ENCODE measurements at regions not wholly inside any gene's neighbourhood (a gene's known extent, or its start where the extent isn't known, plus 50 kb on each side); places are given as distances from the start of the nearest gene placed in this dataset.
"Not testable (repeated sequence)": the region's sequence is repeated elsewhere in the genome, so short reads cannot be mapped to it uniquely, and the experiment has no call there.

- DNase-seq (ENCODE audit: low read depth); H3K4me3 ChIP-seq (ENCODE audit: low read depth, low read length): not testable (repeated sequence)
Observed at GRCh38 chr10:38450372-38451057, 356.4 kb downstream of the ZNF37A start.

- H3K4me3 ChIP-seq (ENCODE audit: low read depth, low read length); DNase-seq (ENCODE audit: low read depth): not testable (repeated sequence)
Observed at GRCh38 chr10:38451306-38451967, 357.3 kb downstream of the ZNF37A start.

Measured in skeletal muscle cell (primary cell).